ENCODE measurements at regions not wholly inside any gene's neighbourhood (a gene's known extent, or its start where the extent isn't known, plus 50 kb on each side); places are given as distances from the start of the nearest gene placed in this dataset.

GRCh38 chr21:36575306-36575705 is 95.4 kb upstream of the CLDN14 start:
- Histone ChIP-seq H3K27me3 (ENCODE audit: insufficient read depth, low read length) (no peaks in the 10 kb centered on the region), H3K23ac (ENCODE audit: low read length) (no peak overlapping the region), H4K12ac (ENCODE audit: low read depth, low read length) (no peak overlapping the region), H4K8ac (ENCODE audit: low read depth, low read length) (no peak overlapping the region), H2AK5ac (ENCODE audit: low read length) (no peak overlapping the region), H3K4ac (ENCODE audit: low read depth, low read length) (no peak overlapping the region), H4K91ac (ENCODE audit: low read depth, low read length) (no peak overlapping the region), H3K18ac (ENCODE audit: low read length) (no peak overlapping the region), H3K14ac (ENCODE audit: low read length) (no peak overlapping the region), H3K27ac (ENCODE audit: low read depth, low read length) (no peak overlapping the region), H3K79me2 (ENCODE audit: control insufficient read depth, insufficient read depth, low read length, poor library complexity) (no peaks in the 10 kb centered on the region), H3K4me3 (ENCODE audit: low read depth, low read length) (no peak overlapping the region), H2BK120ac (ENCODE audit: insufficient read depth, low read length, poor library complexity) (no peak overlapping the region), H2BK5ac (ENCODE audit: low read depth, low read length, poor library complexity) (no peak overlapping the region), H3K4me2 (ENCODE audit: low read length) (no peak overlapping the region), H3K9me3 (ENCODE audit: insufficient read depth, low read depth, low read length) (peaks cover 2% of the 10 kb centered on the region), H2AFZ (ENCODE audit: insufficient read depth, low read length, poor library complexity) (no peak overlapping the region), H2BK12ac (ENCODE audit: low read length) (no peak overlapping the region), H3K79me1 (ENCODE audit: low read length) (no peaks in the 10 kb centered on the region), H3K4me1 (ENCODE audit: control insufficient read depth in 1 of 2, insufficient read depth in 2 of 2, low read length in 2 of 2) (no peaks in the 10 kb centered on the region), H3K36me3 (ENCODE audit: control insufficient read depth in 1 of 2, insufficient read depth in 2 of 2, low read length in 2 of 2) (no peaks in the 10 kb centered on the region), H3K9ac (ENCODE audit: low read length) (no peak overlapping the region)
- no peak for DNase-seq
- no CpG with 5 or more reads among the region's 3 CpGs for WGBS (ENCODE audit: extremely low coverage, insufficient coverage, insufficient read length)

- H3K23ac ChIP-seq (ENCODE audit: low read length), result no peak overlapping the region
- no peak overlapping the region for H4K8ac ChIP-seq (ENCODE audit: low read depth, low read length)
- no peak overlapping the region for H3K4ac ChIP-seq (ENCODE audit: low read depth, low read length)
- no CpG with 5 or more reads among the region's 9 CpGs for whole genome bisulfite sequencing (ENCODE audit: extremely low coverage, insufficient coverage, insufficient read length)
- H3K79me2 ChIP-seq (ENCODE audit: control insufficient read depth, insufficient read depth, low read length, poor library complexity), result no peaks in the 10 kb centered on the region
- no peak overlapping the region for H3K27ac ChIP-seq (ENCODE audit: low read depth, low read length)
- no peak overlapping the region for H3K4me2 ChIP-seq (ENCODE audit: low read length)
- no peak for DNase-seq
- no peaks in the 10 kb centered on the region for H3K4me1 ChIP-seq (ENCODE audit: control insufficient read depth in 1 of 2, insufficient read depth in 2 of 2, low read length in 2 of 2)
- peaks cover 2% of the 10 kb centered on the region for H3K9me3 ChIP-seq (ENCODE audit: insufficient read depth, low read depth, low read length)
- H2BK12ac ChIP-seq (ENCODE audit: low read length), result no peak overlapping the region
- H3K9ac ChIP-seq (ENCODE audit: low read length), result no peak overlapping the region
- no peak overlapping the region for H3K4me3 ChIP-seq (ENCODE audit: low read depth, low read length)
- H4K91ac ChIP-seq (ENCODE audit: low read depth, low read length), result no peak overlapping the region
- no peaks in the 10 kb centered on the region for H3K79me1 ChIP-seq (ENCODE audit: low read length)
- no peak overlapping the region for H4K12ac ChIP-seq (ENCODE audit: low read depth, low read length)
- H3K18ac ChIP-seq (ENCODE audit: low read length), result no peak overlapping the region
- H3K36me3 ChIP-seq (ENCODE audit: control insufficient read depth in 1 of 2, insufficient read depth in 2 of 2, low read length in 2 of 2), result no peaks in the 10 kb centered on the region
- no peak overlapping the region for H2BK120ac ChIP-seq (ENCODE audit: insufficient read depth, low read length, poor library complexity)
- H3K14ac ChIP-seq (ENCODE audit: low read length), result no peak overlapping the region
- no peak overlapping the region for H2AFZ ChIP-seq (ENCODE audit: insufficient read depth, low read length, poor library complexity)
- no peaks in the 10 kb centered on the region for H3K27me3 ChIP-seq (ENCODE audit: insufficient read depth, low read length)
- H2BK5ac ChIP-seq (ENCODE audit: low read depth, low read length, poor library complexity), result no peak overlapping the region
- no peak overlapping the region for H2AK5ac ChIP-seq (ENCODE audit: low read length)
Observed at GRCh38 chr21:36576441-36576840, 96.5 kb upstream of the CLDN14 start.

DNA sequence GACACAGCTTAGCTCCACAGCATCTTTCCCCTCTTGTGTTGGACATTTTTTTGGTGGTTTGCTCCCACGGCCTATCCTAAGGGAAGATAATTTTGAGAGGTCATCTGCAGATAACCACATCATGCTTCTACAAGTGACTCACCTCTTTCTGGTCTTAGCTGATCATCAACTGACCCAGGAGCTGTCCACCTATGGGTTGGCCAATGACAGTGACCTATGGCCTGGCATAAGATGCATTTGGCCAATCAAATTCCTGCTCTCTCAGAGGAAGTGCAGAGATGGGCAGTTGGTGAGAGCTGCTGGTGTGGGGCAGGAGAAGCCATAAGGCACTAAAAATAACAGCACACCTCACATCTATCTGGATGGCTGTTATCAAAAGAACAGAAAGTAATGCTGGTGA is 100.0 kb upstream of the CLDN14 start:
- Histone ChIP-seq H3K79me2 (ENCODE audit: control insufficient read depth, insufficient read depth, low read length, poor library complexity) (no peaks in the 10 kb centered on the region), H3K4me1 (ENCODE audit: control insufficient read depth in 1 of 2, insufficient read depth in 2 of 2, low read length in 2 of 2) (no peaks in the 10 kb centered on the region), H4K91ac (ENCODE audit: low read depth, low read length) (no peak overlapping the region), H2BK120ac (ENCODE audit: insufficient read depth, low read length, poor library complexity) (no peak overlapping the region), H3K9ac (ENCODE audit: low read length) (no peak overlapping the region), H3K9me3 (ENCODE audit: insufficient read depth, low read depth, low read length) (peaks cover 2% of the 10 kb centered on the region), H3K4me2 (ENCODE audit: low read length) (no peak overlapping the region), H3K79me1 (ENCODE audit: low read length) (no peaks in the 10 kb centered on the region), H2BK5ac (ENCODE audit: low read depth, low read length, poor library complexity) (no peak overlapping the region), H3K18ac (ENCODE audit: low read length) (no peak overlapping the region), H3K36me3 (ENCODE audit: control insufficient read depth in 1 of 2, insufficient read depth in 2 of 2, low read length in 2 of 2) (no peaks in the 10 kb centered on the region), H2BK12ac (ENCODE audit: low read length) (no peak overlapping the region), H4K8ac (ENCODE audit: low read depth, low read length) (no peak overlapping the region), H3K23ac (ENCODE audit: low read length) (no peak overlapping the region), H3K4ac (ENCODE audit: low read depth, low read length) (no peak overlapping the region), H3K14ac (ENCODE audit: low read length) (no peak overlapping the region), H3K27me3 (ENCODE audit: insufficient read depth, low read length) (no peaks in the 10 kb centered on the region), H3K4me3 (ENCODE audit: low read depth, low read length) (no peak overlapping the region), H2AFZ (ENCODE audit: insufficient read depth, low read length, poor library complexity) (no peak overlapping the region), H2AK5ac (ENCODE audit: low read length) (no peak overlapping the region), H4K12ac (ENCODE audit: low read depth, low read length) (no peak overlapping the region), H3K27ac (ENCODE audit: low read depth, low read length) (no peak overlapping the region)
- no CpG with 5 or more reads among the region's 1 CpG for WGBS (ENCODE audit: extremely low coverage, insufficient coverage, insufficient read length)
- DNase-seq, result no peak

DNA sequence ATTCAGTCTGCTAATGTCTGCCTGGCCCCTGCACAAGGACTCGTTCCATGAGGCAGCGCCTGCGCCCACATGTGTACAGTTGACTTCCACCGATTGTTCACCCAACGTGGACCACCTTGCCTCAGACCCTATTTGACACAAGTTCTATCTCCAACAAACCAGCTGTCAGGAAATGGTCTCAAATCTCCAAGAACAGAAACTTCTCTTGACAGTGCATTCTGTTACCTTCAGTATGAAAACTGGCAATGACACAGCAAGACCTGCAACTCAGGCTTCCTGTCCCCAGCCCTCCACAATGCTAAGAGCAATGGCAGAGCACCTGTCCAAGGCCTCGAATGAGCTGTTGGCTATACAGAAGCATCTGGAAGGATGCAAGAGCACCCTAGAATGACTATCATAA is 102.3 kb upstream of the CLDN14 start:
- Histone ChIP-seq H3K23ac (ENCODE audit: low read length) (no peak overlapping the region), H3K4ac (ENCODE audit: low read depth, low read length) (no peak overlapping the region), H4K8ac (ENCODE audit: low read depth, low read length) (no peak overlapping the region), H2BK5ac (ENCODE audit: low read depth, low read length, poor library complexity) (no peak overlapping the region), H2BK120ac (ENCODE audit: insufficient read depth, low read length, poor library complexity) (no peak overlapping the region), H2AFZ (ENCODE audit: insufficient read depth, low read length, poor library complexity) (no peak overlapping the region), H3K27ac (ENCODE audit: low read depth, low read length) (no peak overlapping the region), H3K4me3 (ENCODE audit: low read depth, low read length) (peak overlapping the region; percentile 26), H3K79me2 (ENCODE audit: control insufficient read depth, insufficient read depth, low read length, poor library complexity) (no peaks in the 10 kb centered on the region), H2BK12ac (ENCODE audit: low read length) (no peak overlapping the region), H3K9me3 (ENCODE audit: insufficient read depth, low read depth, low read length) (peaks cover 2% of the 10 kb centered on the region), H3K79me1 (ENCODE audit: low read length) (no peaks in the 10 kb centered on the region), H3K4me2 (ENCODE audit: low read length) (no peak overlapping the region), H4K12ac (ENCODE audit: low read depth, low read length) (no peak overlapping the region), H3K9ac (ENCODE audit: low read length) (no peak overlapping the region), H4K91ac (ENCODE audit: low read depth, low read length) (no peak overlapping the region), H3K36me3 (ENCODE audit: control insufficient read depth in 1 of 2, insufficient read depth in 2 of 2, low read length in 2 of 2) (no peaks in the 10 kb centered on the region), H3K14ac (ENCODE audit: low read length) (no peak overlapping the region), H3K4me1 (ENCODE audit: control insufficient read depth in 1 of 2, insufficient read depth in 2 of 2, low read length in 2 of 2) (no peaks in the 10 kb centered on the region), H2AK5ac (ENCODE audit: low read length) (no peak overlapping the region), H3K27me3 (ENCODE audit: insufficient read depth, low read length) (no peaks in the 10 kb centered on the region), H3K18ac (ENCODE audit: low read length) (no peak overlapping the region)
- no CpG with 5 or more reads among the region's 6 CpGs for WGBS (ENCODE audit: extremely low coverage, insufficient coverage, insufficient read length)
- no peak for DNase-seq

All from trophoblast cell (in vitro differentiated cells and primary cell).